Parathyroid adenoma (tissue), 2 donors: ENCODE measurements at regions not wholly inside any gene's neighbourhood (a gene's known extent, or its start where the extent isn't known, plus 50 kb on each side); places are given as distances from the start of the nearest gene placed in this dataset.

Experiments
- H2AFZ ChIP-seq: fragments of 300-600 bp; sonication (generic); one replicate; pipeline ENCODE4 v1.7.0; 2017; ENCODE audit warnings: antibody characterized with exemption, mild to moderate bottlenecking
- H3K27ac ChIP-seq: fragments of 300-600 bp; sonication (generic); one replicate; pipeline ENCODE4 v1.7.0; 2017
- H3K27me3 ChIP-seq: fragments of 300-600 bp; sonication (generic); one replicate; pipeline ENCODE4 v1.7.0; 2017; ENCODE audit warnings: low read length; ENCODE audit not compliant: control insufficient read depth, insufficient read depth
- H3K36me3 ChIP-seq: fragments of 300-600 bp; sonication (generic); one replicate; pipeline ENCODE4 v1.7.0; 2017; ENCODE audit warnings: low read length; ENCODE audit not compliant: control insufficient read depth, insufficient read depth
- H3K4me1 ChIP-seq: fragments of 300-600 bp; sonication (generic); one replicate; pipeline ENCODE4 v1.7.0; 2017; ENCODE audit warnings: control low read depth
- H3K4me2 ChIP-seq: fragments of 300-600 bp; sonication (generic); one replicate; pipeline ENCODE4 v1.7.0; 2017; ENCODE audit warnings: low read length
- H3K4me3 ChIP-seq: fragments of 300-600 bp; sonication (generic); one replicate; pipeline ENCODE4 v1.7.0; 2017; ENCODE audit warnings: low read depth, low read length
- H3K79me2 ChIP-seq: fragments of 300-600 bp; sonication (generic); one replicate; pipeline ENCODE4 v1.7.0; 2017; ENCODE audit warnings: control low read depth
- H3K9ac ChIP-seq: fragments of 300-600 bp; sonication (generic); one replicate; pipeline ENCODE4 v1.7.0; 2017; ENCODE audit warnings: mild to moderate bottlenecking
- H3K9me3 ChIP-seq: fragments of 300-600 bp; sonication (generic); one replicate; pipeline ENCODE4 v1.7.0; 2017; ENCODE audit warnings: low read length; ENCODE audit not compliant: control insufficient read depth
- CTCF ChIP-seq: fragments of 300-600 bp; sonication (generic); IDR thresholded peaks from one replicate; pipeline ENCODE4 v1.7.0; 2017; ENCODE audit warnings: antibody characterized with exemption, mild to moderate bottlenecking
- donor health status: primary hyperparathyroidism.

- no peak for TF ChIP-seq CTCF
- Histone ChIP-seq H3K4me2 (no peak overlapping the region), H3K36me3 (no peaks in the 10 kb centered on the region), H3K9me3 (no peaks in the 10 kb centered on the region), H3K27me3 (no peaks in the 10 kb centered on the region), H2AFZ (no peak overlapping the region), H3K9ac (no peak overlapping the region), H3K4me1 (no peaks in the 10 kb centered on the region), H3K79me2 (no peaks in the 10 kb centered on the region), H3K27ac (no peak overlapping the region), H3K4me3 (no peak overlapping the region)
These were observed 68.8 kb upstream of the ZC4H2 start for GRCh38 chrX:65045001-65045400.

- Histone ChIP-seq H3K9ac (peak overlapping the region; percentile 69), H3K27me3 (no peaks in the 10 kb centered on the region), H3K4me3 (peak overlapping the region; percentile 58), H3K79me2 (no peaks in the 10 kb centered on the region), H3K36me3 (no peaks in the 10 kb centered on the region), H3K4me1 (peaks cover 3% of the 10 kb centered on the region), H3K4me2 (peak overlapping the region; percentile 67), H3K9me3 (no peaks in the 10 kb centered on the region), H3K27ac (peak overlapping the region; percentile 69), H2AFZ (peak overlapping the region; percentile 86)
- no peak for TF ChIP-seq CTCF
These were observed 59.2 kb upstream of the ZC4H2 start for GRCh38 chrX:65035446-65035770.

DNA sequence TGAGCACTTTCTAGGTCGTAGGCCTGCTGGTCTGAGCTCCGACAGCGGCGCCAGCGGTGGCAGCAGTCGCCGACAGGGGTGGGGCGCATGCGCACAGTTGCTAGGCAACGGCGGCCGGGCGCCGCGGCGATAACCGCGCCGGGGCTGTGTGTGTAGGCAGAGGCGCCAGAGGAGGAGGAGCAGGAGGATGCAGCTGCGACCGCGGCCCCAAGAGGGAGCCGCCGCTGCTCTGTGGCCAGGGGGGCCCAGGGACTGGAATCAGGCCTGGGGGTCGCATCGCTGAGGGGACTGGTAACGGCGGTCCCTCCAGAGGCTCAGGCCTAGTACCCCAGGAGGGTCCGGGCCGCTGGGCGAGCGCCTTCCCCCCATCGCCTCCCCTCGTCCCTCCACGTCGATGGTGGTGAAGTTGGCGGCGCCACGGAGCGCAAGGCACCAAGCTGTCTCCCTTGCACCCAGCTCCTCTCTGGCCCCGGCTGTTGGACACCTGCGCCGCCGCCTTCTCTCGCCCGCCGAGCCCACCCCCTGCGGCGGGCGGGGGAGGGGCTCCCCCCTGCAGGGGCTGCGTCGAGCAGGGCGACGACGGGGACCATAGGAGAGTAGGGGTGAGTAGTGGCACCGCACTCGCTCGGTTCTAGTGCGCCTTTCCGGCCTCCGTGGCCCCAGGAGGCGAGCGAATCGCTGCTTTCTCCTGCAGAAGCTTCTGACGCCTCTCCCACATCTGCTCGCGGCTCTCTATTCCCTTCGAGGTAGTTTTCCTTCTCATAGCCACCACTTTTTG lies 58.6 kb upstream of the ZC4H2 start, which contains the start of gene ZC3H12B:
TSS of gene ZC3H12B (plus strand) at position 159 of the 778 bp plus-strand sequence.
- Histone ChIP-seq H3K27me3 (no peaks in the 10 kb centered on the region), H3K4me3 (peak within 1 kb of the TSS; percentile 58), H3K4me1 (peaks cover 3% of the 10 kb centered on the region), H3K4me2 (peak within 1 kb of the TSS; percentile 67), H3K79me2 (no peaks in the 10 kb centered on the region), H3K36me3 (no peaks in the 10 kb centered on the region), H3K9ac (peak within 1 kb of the TSS; percentile 69), H3K27ac (peak within 1 kb of the TSS; percentile 69), H2AFZ (peak within 1 kb of the TSS; percentile 86), H3K9me3 (no peaks in the 10 kb centered on the region)
- TF ChIP-seq CTCF: peak; percentile 56

DNA sequence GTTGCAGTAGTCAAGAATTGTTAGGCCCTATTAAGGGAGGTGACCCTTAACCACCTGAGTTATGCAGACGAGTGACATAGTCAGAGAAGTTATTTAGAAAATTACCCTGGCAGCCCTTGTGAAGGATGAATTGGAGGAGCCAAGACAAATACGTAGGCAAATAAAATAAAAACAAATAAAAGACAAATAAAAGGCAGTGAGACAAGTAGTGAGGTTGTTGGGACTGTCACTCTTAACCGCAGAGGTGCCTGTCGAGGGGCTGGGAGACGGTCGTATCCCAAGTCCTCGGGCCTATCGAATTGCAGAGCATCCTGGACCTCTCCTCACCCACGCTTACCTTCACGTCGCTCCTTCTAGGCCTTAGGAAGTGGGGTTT lies 58.0 kb upstream of the ZC4H2 start:
- peak overlapping the region; percentile 46 for H3K9ac ChIP-seq
- no peaks in the 10 kb centered on the region for H3K9me3 ChIP-seq
- H3K27me3 ChIP-seq: no peaks in the 10 kb centered on the region
- peak overlapping the region; percentile 67 for H3K4me2 ChIP-seq
- H3K4me3 ChIP-seq: peak overlapping the region; percentile 58
- TF ChIP-seq CTCF: no peak
- H3K4me1 ChIP-seq: peaks cover 3% of the 10 kb centered on the region
- no peaks in the 10 kb centered on the region for H3K36me3 ChIP-seq
- peak overlapping the region; percentile 86 for H2AFZ ChIP-seq
- peak overlapping the region; percentile 69 for H3K27ac ChIP-seq
- no peaks in the 10 kb centered on the region for H3K79me2 ChIP-seq
